ENCODE measurements at regions not wholly inside any gene's neighbourhood (a gene's known extent, or its start where the extent isn't known, plus 50 kb on each side); places are given as distances from the start of the nearest gene placed in this dataset.

DNA sequence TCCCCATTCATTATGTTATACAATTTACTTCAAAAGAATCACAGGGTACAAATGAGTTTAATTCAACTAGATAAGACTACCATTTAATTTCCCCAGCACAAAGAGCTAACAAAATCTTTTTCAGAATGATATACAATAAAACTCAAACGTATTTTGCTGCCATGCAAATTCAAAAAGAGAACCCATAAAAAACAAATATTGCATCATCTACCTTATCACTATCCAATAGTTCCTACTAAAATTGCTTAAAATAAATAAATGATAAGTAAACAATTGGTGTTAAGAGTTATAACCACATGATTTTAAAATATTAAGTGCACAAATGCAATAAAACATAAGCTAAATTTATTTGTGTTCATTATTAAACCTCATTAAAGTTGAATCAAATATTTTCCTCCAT, 919.4 kb downstream of the SLITRK5 start:
- no peak for DNase-seq (ENCODE audit: low read depth in 2 of 2)

DNA sequence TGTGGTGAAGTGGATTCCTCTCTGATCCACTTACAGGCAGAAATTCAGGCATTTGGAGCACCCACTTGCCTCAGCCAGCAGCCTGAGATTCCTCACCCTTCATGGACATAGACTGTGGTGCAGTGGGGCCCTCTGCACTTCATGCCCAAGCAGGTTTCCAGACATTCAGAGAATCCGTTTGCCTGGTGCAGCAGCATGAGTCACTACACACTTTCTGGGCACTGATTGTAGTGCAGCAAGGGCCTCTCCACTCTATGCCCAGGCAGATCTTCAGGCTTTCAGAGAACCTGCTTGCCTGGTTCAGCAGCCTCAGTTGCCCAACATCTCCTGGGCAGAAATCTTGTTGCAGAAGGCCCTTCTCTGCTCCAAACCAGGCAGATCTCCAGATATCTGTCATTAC, 920.9 kb downstream of the SLITRK5 start:
- no peak for DNase-seq (ENCODE audit: low read depth in 2 of 2)

DNA sequence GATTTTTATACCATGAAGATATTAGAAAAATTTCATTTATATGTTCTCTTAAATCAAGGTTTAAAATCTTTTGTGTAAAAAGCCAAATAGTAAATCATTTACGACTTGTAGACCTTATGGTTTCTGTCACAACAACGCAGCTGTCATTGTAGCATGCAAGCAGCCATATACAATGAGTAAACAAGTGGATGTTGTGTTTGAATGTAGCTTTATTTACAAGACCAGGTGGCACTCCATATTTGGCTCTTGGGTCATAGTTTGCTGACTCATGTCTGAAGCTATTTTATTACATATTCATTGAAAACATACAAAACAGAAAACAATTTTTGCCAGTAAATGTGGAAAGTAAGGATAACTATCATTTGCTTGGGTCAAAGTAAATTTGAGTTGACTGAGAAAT, 930.8 kb downstream of the SLITRK5 start:
- DNase-seq (ENCODE audit: low read depth in 2 of 2) = no peak

DNA sequence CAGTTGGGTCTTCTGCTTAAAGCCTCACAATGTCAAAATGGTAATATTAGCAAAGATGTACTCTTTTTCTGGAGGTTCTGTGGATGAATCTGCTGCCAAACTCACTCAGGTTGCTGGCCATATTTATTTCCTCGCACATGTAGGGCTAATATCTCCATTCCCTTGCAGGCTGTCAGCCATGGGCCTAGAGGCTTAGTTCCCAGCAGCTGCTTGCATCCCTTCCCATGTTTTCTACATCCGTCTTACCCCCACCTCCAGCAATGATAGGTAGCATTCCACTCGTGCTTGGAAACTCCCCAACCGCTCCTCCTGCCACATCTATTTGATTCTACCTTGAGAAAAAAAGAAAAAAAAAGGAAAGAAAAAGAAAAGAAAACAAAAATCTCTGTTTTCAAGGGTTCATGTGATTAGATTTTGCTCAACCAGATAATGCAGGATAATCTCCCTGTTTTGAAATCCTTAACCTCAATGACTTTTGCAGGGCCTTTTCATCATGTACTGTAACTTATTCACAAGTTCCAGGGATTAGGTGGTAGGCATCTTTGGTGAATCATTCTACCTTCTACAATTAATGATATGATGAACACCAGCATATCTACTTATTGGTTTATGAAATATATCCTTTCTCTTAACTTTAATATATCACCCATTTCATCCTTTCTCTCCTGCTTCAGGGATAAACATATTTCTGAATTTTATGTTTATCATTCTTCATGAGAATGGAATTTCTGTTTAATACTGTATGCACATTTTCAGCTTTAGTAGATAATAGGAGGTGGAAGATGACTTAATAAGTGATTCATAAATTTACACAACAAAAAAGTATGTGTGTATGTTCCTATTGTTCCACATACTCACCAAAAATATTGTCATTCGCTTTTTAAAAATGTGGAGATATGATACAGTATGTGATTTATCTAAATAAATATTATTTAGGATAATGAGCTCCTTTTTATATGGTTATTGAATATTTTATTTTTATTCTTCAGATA, 931.9 kb downstream of the SLITRK5 start:
- DNase-seq (ENCODE audit: low read depth in 2 of 2) = no peak

DNA sequence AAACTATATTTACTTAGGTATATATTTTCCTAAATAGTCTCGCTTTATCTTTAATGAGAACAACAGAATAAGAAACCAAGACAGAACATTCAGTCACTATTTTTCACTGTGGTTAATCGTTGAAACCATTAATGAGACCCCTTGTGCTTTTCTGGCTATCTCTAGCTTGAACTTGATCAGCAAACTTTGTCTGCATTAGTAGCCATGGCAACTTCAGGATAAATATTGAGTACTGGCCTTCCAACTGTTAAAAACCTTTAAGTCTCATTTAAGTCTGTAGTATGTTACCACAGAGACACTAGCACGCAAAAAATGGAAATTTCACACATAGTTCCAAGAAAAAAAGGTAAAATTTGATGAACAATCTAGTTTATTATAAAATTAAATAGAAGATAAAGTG, 946.0 kb downstream of the SLITRK5 start:
- DNase-seq (ENCODE audit: low read depth in 2 of 2) = no peak

DNA sequence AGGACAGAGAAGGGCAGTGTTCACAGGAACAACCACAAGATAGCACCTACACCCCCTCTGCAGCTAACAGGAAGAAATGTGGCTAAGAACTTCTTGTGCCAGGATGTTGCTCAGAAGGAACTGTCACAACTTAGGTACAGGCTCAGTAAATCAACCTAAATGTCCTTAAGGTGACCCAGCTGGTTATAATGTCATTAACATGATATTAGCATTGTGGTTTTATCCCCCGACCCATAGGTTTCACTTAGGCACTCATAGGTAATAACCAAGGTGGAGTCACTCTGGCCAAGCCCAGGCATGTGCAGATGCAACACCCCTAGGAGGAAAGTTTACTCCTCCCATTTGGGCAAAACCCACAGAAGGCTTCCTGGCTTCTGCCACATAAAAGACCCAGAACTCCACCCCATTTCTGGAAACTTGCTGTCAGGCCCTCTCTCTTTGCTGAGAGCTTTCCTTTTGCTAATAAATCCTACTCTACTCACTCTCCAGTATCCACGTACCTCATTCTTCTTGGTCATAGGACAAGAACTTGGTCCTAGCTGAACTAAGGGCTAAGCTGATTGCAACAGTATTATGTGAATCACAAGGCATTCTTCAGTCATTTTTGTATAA, 951.3 kb downstream of the SLITRK5 start:
- no peak for DNase-seq (ENCODE audit: low read depth in 2 of 2)

DNA sequence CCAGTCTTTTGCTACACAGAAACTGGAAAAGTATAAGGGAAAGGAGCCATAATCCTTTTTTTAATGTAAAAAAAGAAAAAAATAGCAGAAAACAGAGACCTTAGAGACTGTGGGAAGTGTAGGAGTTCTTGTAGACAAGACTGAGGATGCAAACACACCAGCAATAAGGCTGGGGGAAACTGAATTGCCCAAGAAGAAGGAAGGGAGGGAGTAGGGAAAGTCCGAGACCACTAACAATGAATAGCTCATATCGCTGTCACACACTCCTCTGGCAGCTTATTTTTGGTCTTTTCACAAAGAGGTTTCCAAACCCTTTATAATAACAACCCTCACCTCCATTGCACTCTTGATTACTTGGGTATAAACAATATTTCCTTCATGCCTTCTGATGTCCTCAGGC, 952.0 kb downstream of the SLITRK5 start:
- no peak for DNase-seq (ENCODE audit: low read depth in 2 of 2)

DNA sequence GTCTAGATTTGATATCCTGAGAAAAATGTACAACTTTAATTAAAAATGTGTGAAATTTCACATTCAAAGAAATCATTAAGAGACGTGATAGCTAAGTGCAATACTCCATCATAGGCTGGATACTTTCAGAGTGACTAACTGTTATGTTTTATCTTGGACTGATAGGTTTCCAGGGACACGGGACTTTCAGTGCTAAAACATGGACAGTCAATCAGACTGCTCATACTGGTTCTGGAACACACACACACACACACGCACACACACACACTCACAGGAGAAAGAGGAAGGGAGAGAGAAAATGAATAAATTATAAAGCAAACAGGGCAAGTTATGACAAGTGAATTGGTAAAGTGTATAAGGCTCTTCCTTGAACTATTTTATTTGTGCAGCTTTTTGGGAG, 955.9 kb downstream of the SLITRK5 start:
- no peak for DNase-seq (ENCODE audit: low read depth in 2 of 2)

DNA sequence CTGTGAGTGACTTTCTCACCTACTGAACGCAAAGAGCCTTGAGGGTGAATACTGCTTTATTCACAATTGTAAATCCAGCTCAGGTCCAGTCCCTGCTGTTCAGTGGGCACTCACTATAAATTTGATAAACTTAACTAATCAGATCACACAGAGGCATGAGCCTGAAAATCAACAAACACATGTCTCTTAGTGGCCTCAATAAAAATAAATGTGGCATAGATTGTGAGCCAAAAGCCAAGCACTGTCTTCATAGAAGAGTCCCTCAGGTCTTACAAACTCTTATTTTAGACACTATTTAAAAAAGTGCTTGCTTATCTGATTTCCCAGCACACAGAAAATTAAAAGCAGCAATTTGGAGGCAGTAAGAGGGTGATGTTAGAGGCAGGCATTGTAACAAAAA, 957.7 kb downstream of the SLITRK5 start:
- no peak for DNase-seq (ENCODE audit: low read depth in 2 of 2)

DNA sequence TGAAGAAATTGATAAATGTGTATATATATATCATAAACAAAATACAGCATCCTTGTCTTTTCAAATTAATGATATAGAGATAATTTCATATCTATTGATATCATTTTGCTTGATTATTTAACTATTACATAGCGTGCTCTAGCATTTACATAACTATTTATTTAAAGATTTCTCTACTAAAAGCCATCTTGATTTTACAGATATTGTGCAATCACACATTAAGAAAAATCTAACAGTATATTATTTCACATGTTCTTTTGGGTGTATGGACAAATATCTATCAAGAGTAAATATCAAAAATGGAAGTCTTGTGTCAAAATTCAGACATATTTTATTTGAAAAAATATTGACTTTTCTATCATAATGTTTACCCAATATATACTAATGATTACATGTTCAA, 966.8 kb downstream of the SLITRK5 start:
- DNase-seq (ENCODE audit: low read depth in 2 of 2) = no peak

DNA sequence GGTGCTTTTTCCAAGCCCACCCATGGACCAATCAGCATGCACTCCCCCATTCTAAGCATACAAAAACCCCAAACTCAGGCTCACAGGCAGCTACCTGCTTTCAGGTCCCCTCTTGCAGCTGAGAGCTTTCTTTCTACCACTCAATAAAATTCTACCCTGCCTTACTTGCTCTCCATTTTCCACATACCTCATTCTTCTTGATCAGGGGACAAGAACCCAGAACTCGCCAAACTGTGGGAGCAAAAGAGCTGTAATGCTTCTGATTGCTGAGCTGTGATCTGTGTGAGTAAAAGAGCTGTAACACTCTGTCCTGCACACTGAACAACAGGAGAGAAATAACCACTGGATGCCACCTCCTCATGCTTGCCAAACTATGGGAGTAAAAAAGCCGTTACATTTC, 972.1 kb downstream of the SLITRK5 start:
- DNase-seq (ENCODE audit: low read depth in 2 of 2) = no peak

DNA sequence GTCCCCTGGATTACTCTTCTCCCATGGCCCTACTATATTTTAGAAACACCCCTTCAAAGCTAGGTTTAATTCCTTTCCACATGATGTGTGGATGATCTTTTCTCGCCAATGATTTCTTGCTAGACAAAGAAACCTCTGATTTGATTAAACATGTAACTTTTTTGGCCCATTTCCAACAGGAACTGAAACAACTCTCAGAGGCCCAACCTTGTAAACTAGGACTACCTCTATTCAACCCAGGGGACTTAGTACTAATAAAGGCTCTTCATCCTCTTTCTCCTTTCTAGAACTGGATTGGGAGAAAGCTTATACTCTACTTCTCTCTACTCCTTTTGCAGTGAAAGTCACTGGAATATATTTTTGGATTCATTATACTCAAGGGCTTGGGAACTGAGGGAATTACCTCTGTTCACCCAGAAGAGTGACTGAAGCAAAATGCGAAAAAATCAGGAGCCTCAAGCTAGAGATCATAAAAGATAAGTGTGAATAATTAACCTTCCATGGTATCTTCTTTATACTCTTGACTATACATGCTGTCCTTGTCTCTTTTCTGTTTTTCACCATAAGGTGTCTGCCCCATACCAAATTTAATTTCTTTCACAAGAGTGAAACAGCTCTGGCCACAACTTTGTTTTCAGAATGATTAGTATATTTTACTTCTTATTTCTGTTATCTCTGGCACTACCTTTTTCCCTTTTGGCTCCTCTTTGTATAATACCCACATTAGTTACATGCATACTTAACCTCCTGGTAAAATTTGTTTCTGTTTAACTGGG, 977.6 kb downstream of the SLITRK5 start:
- DNase-seq (ENCODE audit: low read depth in 2 of 2) = no peak

DNA sequence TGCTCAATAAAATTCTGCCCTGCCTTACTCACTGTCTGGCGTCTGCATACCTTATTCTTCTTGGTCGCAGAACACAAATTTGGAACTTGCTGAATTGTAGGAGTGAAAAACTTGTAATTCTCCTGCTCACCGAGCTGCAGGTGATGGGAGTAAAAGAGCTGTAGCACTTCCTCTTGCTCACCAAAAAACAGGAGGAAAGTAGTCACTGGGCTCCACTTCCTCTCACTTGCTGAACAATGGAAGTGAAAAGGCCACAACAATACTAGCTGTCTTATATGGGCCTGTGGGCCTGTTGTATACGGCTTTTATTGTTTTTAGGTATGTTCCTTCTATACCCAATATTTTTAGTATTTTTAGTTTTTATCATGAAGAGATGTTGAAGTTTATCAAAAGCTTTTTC, 978.7 kb downstream of the SLITRK5 start:
- no peak for DNase-seq (ENCODE audit: low read depth in 2 of 2)

DNA sequence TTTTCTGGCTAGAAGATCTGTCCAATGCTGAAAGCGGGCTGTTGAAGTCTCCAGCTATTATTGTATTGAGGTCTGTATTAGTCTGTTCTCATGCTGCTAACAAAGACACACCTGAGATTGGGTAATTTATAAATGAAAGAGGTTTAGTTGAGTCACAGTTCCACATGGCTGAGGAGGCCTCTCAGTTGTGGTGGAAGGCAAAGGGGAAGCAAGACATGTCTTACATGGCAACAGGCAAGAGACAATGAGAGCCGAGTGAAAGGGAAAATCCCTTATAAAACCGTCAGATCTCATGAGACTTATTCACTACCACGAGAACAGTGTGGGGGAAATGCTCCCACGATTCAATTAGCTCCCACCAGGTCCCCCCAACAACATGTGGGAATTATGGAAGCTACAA, 980.4 kb downstream of the SLITRK5 start:
- DNase-seq (ENCODE audit: low read depth in 2 of 2) = no peak

DNA sequence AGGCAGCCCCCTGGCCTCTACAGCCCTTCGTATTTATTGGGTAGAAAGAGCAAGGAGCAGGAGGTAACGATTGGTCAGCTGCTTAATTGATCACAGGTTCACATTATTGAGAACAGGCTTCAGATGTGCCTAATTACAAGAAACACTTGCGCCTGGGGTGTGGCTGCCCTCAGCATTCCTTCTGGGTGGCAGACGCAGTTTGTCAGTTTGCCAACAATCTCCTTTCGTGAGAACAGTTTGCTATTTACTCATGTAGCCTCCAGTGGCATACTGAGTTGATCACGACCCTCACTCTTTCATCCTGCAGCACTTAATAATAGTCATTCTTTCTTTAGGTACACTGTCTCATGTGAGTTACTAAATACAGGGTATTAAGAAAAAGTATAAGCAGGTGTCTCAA, 985.6 kb downstream of the SLITRK5 start:
- no peak for DNase-seq (ENCODE audit: low read depth in 2 of 2)

DNA sequence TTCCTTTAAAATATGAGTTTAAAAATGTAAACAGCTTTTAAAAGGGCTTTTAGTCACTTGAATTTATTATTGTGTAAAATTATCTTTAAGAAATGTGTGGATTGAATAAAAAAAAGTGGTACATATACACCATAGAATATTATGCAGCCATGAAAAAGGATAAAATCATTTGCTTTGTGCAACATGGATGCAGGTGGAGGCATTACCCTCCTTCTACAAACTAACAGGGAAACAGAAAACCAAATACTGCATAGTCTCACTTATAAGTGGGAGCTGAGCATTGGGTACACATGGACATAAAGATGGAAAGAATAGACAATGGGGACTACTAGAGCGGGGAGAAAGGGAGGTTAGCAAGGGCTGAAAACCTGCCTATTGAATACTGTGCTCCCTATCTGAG, 999.3 kb downstream of the SLITRK5 start:
- DNase-seq (ENCODE audit: low read depth in 2 of 2) = no peak

DNA sequence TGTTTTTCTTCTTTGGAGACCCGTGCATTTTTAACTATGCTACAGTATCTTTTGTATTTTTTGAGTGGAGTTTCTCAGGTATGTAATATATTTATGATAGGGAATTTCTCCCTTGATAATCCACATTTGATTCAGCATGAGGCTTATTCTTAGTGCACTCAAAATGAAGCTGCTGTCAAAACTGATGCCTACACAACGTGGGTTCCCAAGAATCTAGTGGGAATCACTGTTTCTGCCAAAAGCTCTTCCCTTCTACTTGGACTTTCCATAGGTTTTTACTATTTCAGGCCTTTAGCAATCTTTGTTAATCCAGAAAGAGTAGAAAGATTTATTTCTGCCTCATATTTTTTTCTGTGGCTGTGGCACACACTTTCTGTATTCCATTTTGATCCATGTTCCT, 1003.7 kb downstream of the SLITRK5 start:
- DNase-seq (ENCODE audit: low read depth in 2 of 2) = no peak

DNA sequence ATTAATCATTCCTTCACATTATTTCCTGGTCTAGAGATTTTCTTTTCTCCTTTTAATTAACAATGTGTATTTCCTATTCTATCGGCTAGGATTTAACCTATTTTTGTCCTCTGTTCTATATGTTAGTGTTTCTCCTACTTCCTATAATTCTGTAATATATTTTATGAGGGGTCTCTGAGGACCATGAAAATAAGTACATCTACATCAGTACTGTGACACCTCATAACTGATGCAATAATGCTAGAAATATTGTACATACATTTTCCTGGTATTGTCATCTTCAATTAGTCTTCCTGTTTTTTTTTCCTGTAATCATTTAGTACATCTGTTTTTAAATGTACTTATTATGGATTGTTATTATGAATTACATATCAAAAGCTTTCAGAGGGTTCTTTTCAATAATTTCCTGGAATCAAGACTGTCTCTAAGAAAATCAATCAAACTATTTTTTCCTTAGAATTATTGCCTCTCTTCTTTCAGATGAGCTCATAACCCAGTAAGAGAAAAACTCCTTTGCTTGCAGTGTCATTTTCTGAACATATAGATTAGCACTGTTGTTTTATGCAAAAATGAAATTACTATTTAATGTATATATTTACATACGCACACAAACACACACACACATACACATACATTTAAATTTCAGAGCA, 1004.3 kb downstream of the SLITRK5 start:
- DNase-seq (ENCODE audit: low read depth in 2 of 2) = no peak

DNA sequence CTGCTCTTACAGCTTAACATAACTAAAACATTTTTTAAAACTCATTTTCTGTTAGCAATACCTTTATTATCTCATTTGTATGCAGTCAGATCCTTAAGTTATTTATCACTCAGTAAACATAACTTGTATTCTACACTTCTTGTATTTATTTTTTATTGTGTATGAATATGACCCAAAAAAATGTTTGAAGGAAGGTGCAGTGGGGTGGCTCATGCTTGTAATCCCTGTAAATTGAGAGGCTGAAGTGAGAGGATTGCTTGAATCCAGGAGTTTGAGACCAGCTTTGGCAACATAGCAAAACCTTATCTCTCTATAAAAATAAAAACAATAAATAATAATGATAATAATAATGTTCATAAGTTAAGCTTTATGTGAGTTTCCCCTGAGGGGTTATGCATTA, 1004.8 kb downstream of the SLITRK5 start:
- no peak for DNase-seq (ENCODE audit: low read depth in 2 of 2)

DNA sequence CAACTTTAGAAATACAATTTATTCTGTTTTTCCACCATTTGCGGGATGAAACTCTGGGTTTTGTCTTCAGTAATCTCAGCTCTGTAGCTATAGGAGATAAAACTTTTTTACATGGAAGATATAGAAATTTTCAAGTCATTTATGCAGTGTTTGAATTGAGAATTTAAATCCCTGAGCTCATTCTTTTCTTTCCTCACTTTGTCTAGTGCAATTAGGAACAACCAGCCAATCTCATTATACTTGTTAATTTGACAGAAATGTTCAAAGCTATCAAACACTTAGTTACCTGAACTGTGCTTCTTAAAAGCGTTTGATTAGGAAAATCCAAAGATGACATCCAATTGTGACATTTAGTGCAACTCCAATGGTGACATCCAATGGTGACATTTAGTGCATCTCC, 1014.3 kb downstream of the SLITRK5 start:
- no peak for DNase-seq (ENCODE audit: low read depth in 2 of 2)

DNA sequence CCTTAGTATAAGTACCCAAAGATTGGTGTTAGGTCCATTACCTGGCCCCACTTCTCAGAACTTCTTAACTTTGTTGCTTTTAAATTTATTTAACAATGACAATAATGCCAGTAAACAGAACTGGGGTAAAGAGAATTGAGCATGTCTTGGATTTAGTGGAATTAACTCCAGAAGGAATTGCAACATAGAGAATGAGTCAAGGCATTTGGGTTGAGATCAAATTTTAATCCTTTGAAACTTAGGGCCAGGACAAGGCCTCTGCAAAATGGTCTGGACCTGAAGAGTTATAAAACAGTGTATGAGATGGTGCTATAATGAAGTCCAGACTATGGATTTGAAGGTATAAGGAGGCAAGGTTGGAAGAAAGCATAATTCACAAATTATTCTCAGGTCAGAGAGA, 1030.4 kb downstream of the SLITRK5 start:
- DNase-seq (ENCODE audit: low read depth in 2 of 2) = no peak
